ENCODE measurements at regions not wholly inside any gene's neighbourhood (a gene's known extent, or its start where the extent isn't known, plus 50 kb on each side); places are given as distances from the start of the nearest gene placed in this dataset.

GRCh38 chr11:45449036-45449601 lies 163.0 kb upstream of the SYT13 start:
- WGBS, 4 donors: 83 to 94% (median 87%) methylated on average over 9 of the region's 9 CpGs
- intact Hi-C loops (cut with DNase I): no loop called here
- no peaks in the 10 kb centered on the region for H3K36me3 ChIP-seq (replicated peaks in 1 of 2)
- no peaks in the 10 kb centered on the region for H3K9me3 ChIP-seq (replicated peaks in 1 of 3)
- H3K27ac ChIP-seq: no peak overlapping the region
- H3K4me3 ChIP-seq: no peak overlapping the region
- TF ChIP-seq CTCF (IDR thresholded peaks at IDR 0.05): no peak
- TF ChIP-seq POLR2A (IDR thresholded peaks at IDR 0.05): no peak
- H3K27me3 ChIP-seq: no peaks in the 10 kb centered on the region
- no peak for DNase-seq
- H3K4me1 ChIP-seq (replicated peaks in 1 of 2): peaks cover 10 to 19% of the 10 kb centered on the region in 2 donors

- H3K4me1 ChIP-seq (replicated peaks in 1 of 2): peaks cover 10 to 19% of the 10 kb centered on the region in 2 donors
- H3K9me3 ChIP-seq (replicated peaks in 1 of 3): no peaks in the 10 kb centered on the region
- 92 to 96% (median 93%) methylated on average over 2 to 5 of the region's 5 CpGs for WGBS, 4 donors
- no peak overlapping the region for H3K4me3 ChIP-seq
- TF ChIP-seq POLR2A (IDR thresholded peaks at IDR 0.05) (no peak), CTCF (IDR thresholded peaks at IDR 0.05) (no peak)
- H3K36me3 ChIP-seq (replicated peaks in 1 of 2): no peaks in the 10 kb centered on the region
- no peak for DNase-seq
- no peak overlapping the region for H3K27ac ChIP-seq
- no peaks in the 10 kb centered on the region for H3K27me3 ChIP-seq
- intact Hi-C loops (cut with DNase I): no loop called here
Observed at GRCh38 chr11:45448561-45448960, 162.4 kb upstream of the SYT13 start.

- DNase-seq: no peak
- intact Hi-C loops (cut with DNase I): no loop called here
- H3K27ac ChIP-seq: no peak overlapping the region
- no peak for TF ChIP-seq POLR2A (IDR thresholded peaks at IDR 0.05)
- TF ChIP-seq CTCF (IDR thresholded peaks at IDR 0.05): no peak
- no peaks in the 10 kb centered on the region for H3K27me3 ChIP-seq
- H3K4me3 ChIP-seq: no peak overlapping the region
- H3K36me3 ChIP-seq (replicated peaks in 1 of 2): no peaks in the 10 kb centered on the region
- H3K9me3 ChIP-seq (replicated peaks in 1 of 3): no peaks in the 10 kb centered on the region
- H3K4me1 ChIP-seq (replicated peaks in 1 of 2): peaks cover 5 to 14% of the 10 kb centered on the region in 2 donors
- WGBS, 4 donors: 43 to 70% (median 65%) methylated on average over 6 to 8 of the region's 8 CpGs
Observed at GRCh38 chr11:45446998-45447397, 160.9 kb upstream of the SYT13 start.

- H3K36me3 ChIP-seq (replicated peaks in 1 of 2): no peaks in the 10 kb centered on the region
- no peak for DNase-seq
- no peaks in the 10 kb centered on the region for H3K9me3 ChIP-seq (replicated peaks in 1 of 3)
- intact Hi-C loops (cut with DNase I): no loop called here
- peaks cover 4 to 10% of the 10 kb centered on the region in 2 donors for H3K4me1 ChIP-seq (replicated peaks in 1 of 2)
- no peak overlapping the region for H3K4me3 ChIP-seq
- H3K27me3 ChIP-seq: no peaks in the 10 kb centered on the region
- no peak overlapping the region for H3K27ac ChIP-seq
- WGBS, 4 donors: 85 to 92% (median 91%) methylated on average over 5 of the region's 5 CpGs
- no peak for TF ChIP-seq POLR2A (IDR thresholded peaks at IDR 0.05)
- no peak for TF ChIP-seq CTCF (IDR thresholded peaks at IDR 0.05)
Observed at GRCh38 chr11:45446434-45446833, 160.3 kb upstream of the SYT13 start.
